Adrenal gland (tissue), 5 donors: ENCODE measurements at regions not wholly inside any gene's neighbourhood (a gene's known extent, or its start where the extent isn't known, plus 50 kb on each side); places are given as distances from the start of the nearest gene placed in this dataset.

Experiments
- POLR2A ChIP-seq, 2 donors: fragments of 450-650 bp; IDR thresholded peaks; one replicate each; pipeline ENCODE4 v1.6.1; 2017; ENCODE audit warnings: antibody characterized with exemption in 2 of 2, mild to moderate bottlenecking in 2 of 2, moderate library complexity in 1 of 2
- TF ChIP-seq, protein P1 (sequence below), 6 experiments: fragments of 450-650 bp in 4 of 6; fragments of 200-600 bp in 2 of 6; sonication (generic) in 1 of 6; IDR thresholded peaks; 1 replicate in 5 of 6; 2 replicates in 1 of 6; pipeline versions ENCODE4 v1.5.1 to v1.8.0; 2016 to 2021; ENCODE audit warnings: antibody characterized with exemption in 6 of 6, mild to moderate bottlenecking in 2 of 6, moderate library complexity in 1 of 6
- donor health status: DM: no; HTN: no; CAD: no.

DNA sequence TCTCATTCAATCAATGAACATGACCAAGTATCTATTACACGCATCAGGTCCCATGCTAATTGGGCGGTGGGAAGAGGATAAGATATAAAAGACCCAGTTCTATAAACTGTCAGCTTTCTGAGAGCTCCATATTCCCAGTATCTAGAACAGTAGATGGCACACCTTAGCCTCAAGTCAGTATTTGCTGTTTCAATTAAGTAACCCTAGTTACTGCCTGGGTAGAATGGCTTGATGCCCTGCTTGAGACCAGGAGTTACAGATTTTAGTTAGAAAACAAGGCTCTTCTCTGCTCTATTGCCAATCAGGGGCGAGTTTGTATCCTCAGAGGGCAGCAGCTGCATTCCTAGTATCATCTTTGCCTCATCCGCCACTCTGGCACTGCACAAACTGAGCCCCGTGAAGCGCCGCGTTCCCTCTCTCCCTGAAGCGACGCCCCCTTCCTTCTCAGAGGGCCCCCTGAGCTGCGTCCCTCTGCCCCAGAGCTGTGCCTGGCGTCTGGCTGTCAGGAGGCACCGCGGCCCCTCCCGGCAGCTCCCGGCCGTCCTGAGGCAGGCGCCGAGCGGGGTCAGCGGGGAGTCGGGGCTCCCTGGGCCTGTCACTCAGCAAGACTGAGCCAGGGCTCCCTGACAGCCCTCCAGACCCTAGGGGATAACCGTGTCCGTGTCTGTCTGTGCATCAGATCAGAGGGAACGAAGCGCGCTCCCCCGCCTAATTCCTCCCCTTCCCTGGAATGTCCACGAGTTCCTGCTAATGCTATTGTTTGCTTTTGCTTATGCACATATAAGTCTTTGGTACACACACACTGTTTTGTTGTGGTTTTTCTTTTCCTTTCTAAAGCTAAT lies 212.4 kb upstream of the TTC29 start:
- TF ChIP-seq, protein P1, sequence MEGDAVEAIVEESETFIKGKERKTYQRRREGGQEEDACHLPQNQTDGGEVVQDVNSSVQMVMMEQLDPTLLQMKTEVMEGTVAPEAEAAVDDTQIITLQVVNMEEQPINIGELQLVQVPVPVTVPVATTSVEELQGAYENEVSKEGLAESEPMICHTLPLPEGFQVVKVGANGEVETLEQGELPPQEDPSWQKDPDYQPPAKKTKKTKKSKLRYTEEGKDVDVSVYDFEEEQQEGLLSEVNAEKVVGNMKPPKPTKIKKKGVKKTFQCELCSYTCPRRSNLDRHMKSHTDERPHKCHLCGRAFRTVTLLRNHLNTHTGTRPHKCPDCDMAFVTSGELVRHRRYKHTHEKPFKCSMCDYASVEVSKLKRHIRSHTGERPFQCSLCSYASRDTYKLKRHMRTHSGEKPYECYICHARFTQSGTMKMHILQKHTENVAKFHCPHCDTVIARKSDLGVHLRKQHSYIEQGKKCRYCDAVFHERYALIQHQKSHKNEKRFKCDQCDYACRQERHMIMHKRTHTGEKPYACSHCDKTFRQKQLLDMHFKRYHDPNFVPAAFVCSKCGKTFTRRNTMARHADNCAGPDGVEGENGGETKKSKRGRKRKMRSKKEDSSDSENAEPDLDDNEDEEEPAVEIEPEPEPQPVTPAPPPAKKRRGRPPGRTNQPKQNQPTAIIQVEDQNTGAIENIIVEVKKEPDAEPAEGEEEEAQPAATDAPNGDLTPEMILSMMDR (IDR thresholded peaks at IDR 0.05): no peak
- TF ChIP-seq POLR2A (IDR thresholded peaks at IDR 0.05): no peak
